ENCODE measurements at regions not wholly inside any gene's neighbourhood (a gene's known extent, or its start where the extent isn't known, plus 50 kb on each side); places are given as distances from the start of the nearest gene placed in this dataset.

GRCh38 chr21:28614791-28615190 lies 377.9 kb downstream of the LTN1 start:
- H3K4me3 ChIP-seq (ENCODE audit: low read depth, low read length) = no peak overlapping the region
- no peak for TF ChIP-seq CTCF (IDR thresholded peaks at IDR 0.05; ENCODE audit: borderline replicate concordance, insufficient read depth, low read depth, low read length)

- no peak for TF ChIP-seq CTCF (IDR thresholded peaks at IDR 0.05; ENCODE audit: borderline replicate concordance, insufficient read depth, low read depth, low read length)
Observed at GRCh38 chr21:28608646-28609045, 384.0 kb downstream of the LTN1 start.

GRCh38 chr21:28607545-28607944 lies 385.1 kb downstream of the LTN1 start:
- no peak for TF ChIP-seq CTCF (IDR thresholded peaks at IDR 0.05; ENCODE audit: borderline replicate concordance, insufficient read depth, low read depth, low read length)
- no peak overlapping the region for H3K4me3 ChIP-seq (ENCODE audit: low read depth, low read length)

More at GRCh38 chr21:28608646-28609045, 384.0 kb downstream of the LTN1 start:
- no peak overlapping the region for H3K4me3 ChIP-seq (ENCODE audit: low read depth, low read length)

- no peak for TF ChIP-seq CTCF (IDR thresholded peaks at IDR 0.05; ENCODE audit: borderline replicate concordance, insufficient read depth, low read depth, low read length)
Observed at GRCh38 chr21:28604946-28605537, 387.6 kb downstream of the LTN1 start.

GRCh38 chr21:28602546-28602945 lies 390.1 kb downstream of the LTN1 start:
- no peak for TF ChIP-seq CTCF (IDR thresholded peaks at IDR 0.05; ENCODE audit: borderline replicate concordance, insufficient read depth, low read depth, low read length)
- no peak overlapping the region for H3K4me3 ChIP-seq (ENCODE audit: low read depth, low read length)

More at GRCh38 chr21:28604946-28605537, 387.6 kb downstream of the LTN1 start:
- no peak overlapping the region for H3K4me3 ChIP-seq (ENCODE audit: low read depth, low read length)

- TF ChIP-seq CTCF (IDR thresholded peaks at IDR 0.05; ENCODE audit: borderline replicate concordance, insufficient read depth, low read depth, low read length) = no peak
- no peak overlapping the region for H3K4me3 ChIP-seq (ENCODE audit: low read depth, low read length)
Observed at GRCh38 chr21:28598214-28598613, 394.5 kb downstream of the LTN1 start.

GRCh38 chr21:28592205-28592865 lies 400.3 kb downstream of the LTN1 start:
- no peak for TF ChIP-seq CTCF (IDR thresholded peaks at IDR 0.05; ENCODE audit: borderline replicate concordance, insufficient read depth, low read depth, low read length)

More at GRCh38 chr21:28592205-28592865, 400.3 kb downstream of the LTN1 start:
- H3K4me3 ChIP-seq (ENCODE audit: low read depth, low read length) = no peak overlapping the region
